GM23338 (cell line): ENCODE measurements at regions not wholly inside any gene's neighbourhood (a gene's known extent, or its start where the extent isn't known, plus 50 kb on each side); places are given as distances from the start of the nearest gene placed in this dataset.

Source experiments
- ATAC-seq: fragments of 200-7000 bp; cut with Tn5 transposase; 3 replicates; pipeline ENCODE4 v1.9.1; 2020
- DNase-seq: peaks from one replicate; pipeline ENCODE4 v3.0.0-alpha.2; 2015; ENCODE audit warnings: low spot score
- H2AFZ ChIP-seq: fragments of 200-600 bp; sonication (generic); 2 replicates; pipeline ENCODE4 v1.8.0; 2016; ENCODE audit warnings: antibody characterized with exemption, mild to moderate bottlenecking, moderate library complexity
- H3F3A ChIP-seq: fragments of 200-600 bp; sonication (generic); replicated peaks from 2 replicates; pipeline ENCODE4 v1.8.0; 2017; ENCODE audit warnings: antibody characterized with exemption, mixed run types, low read depth
- H3K27ac ChIP-seq: fragments of 200-600 bp; sonication (generic); 2 replicates; pipeline ENCODE4 v1.6.1; 2016; ENCODE audit warnings: low read depth
- H3K27me3 ChIP-seq: fragments of 200-600 bp; sonication (generic); 2 replicates; pipeline ENCODE4 v1.8.0; 2016; ENCODE audit warnings: mild to moderate bottlenecking, mixed run types, moderate library complexity; ENCODE audit not compliant: insufficient read depth
- H3K36me3 ChIP-seq: fragments of 200-600 bp; sonication (generic); 2 replicates; pipeline ENCODE4 v1.8.0; 2016; ENCODE audit warnings: mild to moderate bottlenecking; ENCODE audit not compliant: insufficient read depth
- H3K4me1 ChIP-seq: fragments of 200-600 bp; sonication (generic); 2 replicates; pipeline ENCODE4 v1.8.0; 2016; ENCODE audit warnings: mild to moderate bottlenecking, moderate library complexity; ENCODE audit not compliant: insufficient read depth
- H3K4me2 ChIP-seq: fragments of 200-600 bp; sonication (generic); 2 replicates; pipeline ENCODE4 v1.7.1; 2017; ENCODE audit warnings: mixed run types
- H3K4me3 ChIP-seq: fragments of 200-600 bp; sonication (generic); 2 replicates; pipeline ENCODE4 v1.6.1; 2016; ENCODE audit warnings: mixed run types
- H3K79me2 ChIP-seq: fragments of 200-600 bp; sonication (generic); replicated peaks from 2 replicates; pipeline ENCODE4 v1.8.0; 2017; ENCODE audit warnings: mild to moderate bottlenecking; ENCODE audit not compliant: insufficient read depth
- H3K9me2 ChIP-seq: fragments of 200-600 bp; sonication (generic); 2 replicates; pipeline ENCODE4 v1.8.0; 2017; ENCODE audit not compliant: insufficient read depth
- H4K20me1 ChIP-seq: fragments of 200-600 bp; sonication (generic); replicated peaks from 2 replicates; pipeline ENCODE4 v1.8.0; 2017; ENCODE audit warnings: mild to moderate bottlenecking; ENCODE audit not compliant: insufficient read depth
- H3K27ac Mint-ChIP-seq: 2 replicates; pipeline ENCODE4 v1.8.0; 2020; ENCODE audit warnings: inconsistent platforms, mild to moderate bottlenecking, moderate library complexity, mixed read lengths
- H3K27me3 Mint-ChIP-seq: 3 replicates; pipeline ENCODE4 v1.8.0; 2022; ENCODE audit warnings: low read depth, mild to moderate bottlenecking, moderate library complexity, mixed read lengths, inconsistent platforms; ENCODE audit not compliant: insufficient read depth, poor library complexity
- H3K36me3 Mint-ChIP-seq: 3 replicates; pipeline ENCODE4 v1.8.0; 2021; ENCODE audit warnings: low read depth, mild to moderate bottlenecking, inconsistent platforms, moderate library complexity, mixed read lengths
- H3K4me1 Mint-ChIP-seq: 3 replicates; pipeline ENCODE4 v1.8.0; 2020; ENCODE audit warnings: mild to moderate bottlenecking, inconsistent platforms, mixed read lengths
- H3K4me3 Mint-ChIP-seq: 3 replicates; pipeline ENCODE4 v1.8.0; 2021; ENCODE audit warnings: moderate library complexity, mild to moderate bottlenecking, inconsistent platforms, mixed read lengths
- H3K9me3 Mint-ChIP-seq: 3 replicates; pipeline ENCODE4 v1.8.0; 2020; ENCODE audit warnings: moderate library complexity, mild to moderate bottlenecking, inconsistent platforms, mixed read lengths
- EZH2 ChIP-seq: fragments of 200-600 bp; sonication (generic); IDR thresholded peaks from one replicate; pipeline ENCODE4 v1.8.0; 2017; ENCODE audit warnings: antibody characterized with exemption, mild to moderate bottlenecking, low read depth; ENCODE audit not compliant: unreplicated experiment
- EZH2phosphoT487 ChIP-seq: fragments of 200-600 bp; sonication (generic); IDR thresholded peaks from one replicate; pipeline ENCODE4 v1.8.1; 2018; ENCODE audit warnings: antibody characterized with exemption; ENCODE audit not compliant: unreplicated experiment
- NANOG ChIP-seq: IDR thresholded peaks from 2 replicates; pipeline ENCODE4 v1.6.1; 2016; ENCODE audit warnings: antibody characterized with exemption, borderline replicate concordance
- POLR2AphosphoS5 ChIP-seq: IDR thresholded peaks from 2 replicates; pipeline ENCODE4 v1.6.1; 2016; ENCODE audit warnings: antibody characterized with exemption, low read depth
- STAT1 ChIP-seq: IDR thresholded peaks from one replicate; pipeline ENCODE4 v1.6.1; 2016; ENCODE audit warnings: antibody characterized with exemption; ENCODE audit not compliant: unreplicated experiment
- ZNF331 ChIP-seq: fragments of 250-450 bp; sonication (Bioruptor Pico); IDR thresholded peaks from 2 replicates; pipeline ENCODE4 v1.5.0; 2020; ENCODE audit warnings: low read depth, mild to moderate bottlenecking, moderate library complexity
- TF ChIP-seq, protein P1 (sequence below): fragments of 250-450 bp; sonication (Bioruptor Pico); IDR thresholded peaks from 2 replicates; pipeline ENCODE4 v1.5.0; 2020; ENCODE audit warnings: mild to moderate bottlenecking, moderate library complexity
- TF ChIP-seq, protein P2 (sequence below), 2 experiments: fragments of 200-600 bp in 1 of 2; sonication (generic) in 1 of 2; conservative IDR thresholded peaks; 2 replicates each; pipeline versions ENCODE4 v1.5.1 to v1.6.1; 2016 to 2017; ENCODE audit warnings: antibody characterized with exemption in 2 of 2, low read depth in 2 of 2, mild to moderate bottlenecking in 2 of 2, moderate library complexity in 1 of 2

DNA sequence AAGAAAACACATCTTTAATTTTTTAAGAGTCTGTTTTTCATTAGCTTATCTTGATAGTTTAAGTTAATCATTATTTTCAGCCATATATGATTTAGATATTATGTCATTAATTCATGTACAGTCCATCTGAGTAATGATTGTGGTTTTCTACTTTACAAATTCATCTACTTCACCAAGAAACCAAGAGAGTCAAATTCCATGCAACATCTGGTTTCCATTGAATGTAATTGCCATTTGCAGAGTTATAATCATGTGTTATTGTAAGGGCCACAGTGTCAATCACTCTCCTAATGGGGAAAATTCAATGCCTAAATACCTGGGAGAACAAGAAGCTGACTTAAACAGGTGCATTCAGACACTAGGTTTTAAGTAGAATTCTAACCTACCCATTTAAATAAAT lies 217.2 kb upstream of the OSR1 start (continued):
- TF ChIP-seq, protein P1, sequence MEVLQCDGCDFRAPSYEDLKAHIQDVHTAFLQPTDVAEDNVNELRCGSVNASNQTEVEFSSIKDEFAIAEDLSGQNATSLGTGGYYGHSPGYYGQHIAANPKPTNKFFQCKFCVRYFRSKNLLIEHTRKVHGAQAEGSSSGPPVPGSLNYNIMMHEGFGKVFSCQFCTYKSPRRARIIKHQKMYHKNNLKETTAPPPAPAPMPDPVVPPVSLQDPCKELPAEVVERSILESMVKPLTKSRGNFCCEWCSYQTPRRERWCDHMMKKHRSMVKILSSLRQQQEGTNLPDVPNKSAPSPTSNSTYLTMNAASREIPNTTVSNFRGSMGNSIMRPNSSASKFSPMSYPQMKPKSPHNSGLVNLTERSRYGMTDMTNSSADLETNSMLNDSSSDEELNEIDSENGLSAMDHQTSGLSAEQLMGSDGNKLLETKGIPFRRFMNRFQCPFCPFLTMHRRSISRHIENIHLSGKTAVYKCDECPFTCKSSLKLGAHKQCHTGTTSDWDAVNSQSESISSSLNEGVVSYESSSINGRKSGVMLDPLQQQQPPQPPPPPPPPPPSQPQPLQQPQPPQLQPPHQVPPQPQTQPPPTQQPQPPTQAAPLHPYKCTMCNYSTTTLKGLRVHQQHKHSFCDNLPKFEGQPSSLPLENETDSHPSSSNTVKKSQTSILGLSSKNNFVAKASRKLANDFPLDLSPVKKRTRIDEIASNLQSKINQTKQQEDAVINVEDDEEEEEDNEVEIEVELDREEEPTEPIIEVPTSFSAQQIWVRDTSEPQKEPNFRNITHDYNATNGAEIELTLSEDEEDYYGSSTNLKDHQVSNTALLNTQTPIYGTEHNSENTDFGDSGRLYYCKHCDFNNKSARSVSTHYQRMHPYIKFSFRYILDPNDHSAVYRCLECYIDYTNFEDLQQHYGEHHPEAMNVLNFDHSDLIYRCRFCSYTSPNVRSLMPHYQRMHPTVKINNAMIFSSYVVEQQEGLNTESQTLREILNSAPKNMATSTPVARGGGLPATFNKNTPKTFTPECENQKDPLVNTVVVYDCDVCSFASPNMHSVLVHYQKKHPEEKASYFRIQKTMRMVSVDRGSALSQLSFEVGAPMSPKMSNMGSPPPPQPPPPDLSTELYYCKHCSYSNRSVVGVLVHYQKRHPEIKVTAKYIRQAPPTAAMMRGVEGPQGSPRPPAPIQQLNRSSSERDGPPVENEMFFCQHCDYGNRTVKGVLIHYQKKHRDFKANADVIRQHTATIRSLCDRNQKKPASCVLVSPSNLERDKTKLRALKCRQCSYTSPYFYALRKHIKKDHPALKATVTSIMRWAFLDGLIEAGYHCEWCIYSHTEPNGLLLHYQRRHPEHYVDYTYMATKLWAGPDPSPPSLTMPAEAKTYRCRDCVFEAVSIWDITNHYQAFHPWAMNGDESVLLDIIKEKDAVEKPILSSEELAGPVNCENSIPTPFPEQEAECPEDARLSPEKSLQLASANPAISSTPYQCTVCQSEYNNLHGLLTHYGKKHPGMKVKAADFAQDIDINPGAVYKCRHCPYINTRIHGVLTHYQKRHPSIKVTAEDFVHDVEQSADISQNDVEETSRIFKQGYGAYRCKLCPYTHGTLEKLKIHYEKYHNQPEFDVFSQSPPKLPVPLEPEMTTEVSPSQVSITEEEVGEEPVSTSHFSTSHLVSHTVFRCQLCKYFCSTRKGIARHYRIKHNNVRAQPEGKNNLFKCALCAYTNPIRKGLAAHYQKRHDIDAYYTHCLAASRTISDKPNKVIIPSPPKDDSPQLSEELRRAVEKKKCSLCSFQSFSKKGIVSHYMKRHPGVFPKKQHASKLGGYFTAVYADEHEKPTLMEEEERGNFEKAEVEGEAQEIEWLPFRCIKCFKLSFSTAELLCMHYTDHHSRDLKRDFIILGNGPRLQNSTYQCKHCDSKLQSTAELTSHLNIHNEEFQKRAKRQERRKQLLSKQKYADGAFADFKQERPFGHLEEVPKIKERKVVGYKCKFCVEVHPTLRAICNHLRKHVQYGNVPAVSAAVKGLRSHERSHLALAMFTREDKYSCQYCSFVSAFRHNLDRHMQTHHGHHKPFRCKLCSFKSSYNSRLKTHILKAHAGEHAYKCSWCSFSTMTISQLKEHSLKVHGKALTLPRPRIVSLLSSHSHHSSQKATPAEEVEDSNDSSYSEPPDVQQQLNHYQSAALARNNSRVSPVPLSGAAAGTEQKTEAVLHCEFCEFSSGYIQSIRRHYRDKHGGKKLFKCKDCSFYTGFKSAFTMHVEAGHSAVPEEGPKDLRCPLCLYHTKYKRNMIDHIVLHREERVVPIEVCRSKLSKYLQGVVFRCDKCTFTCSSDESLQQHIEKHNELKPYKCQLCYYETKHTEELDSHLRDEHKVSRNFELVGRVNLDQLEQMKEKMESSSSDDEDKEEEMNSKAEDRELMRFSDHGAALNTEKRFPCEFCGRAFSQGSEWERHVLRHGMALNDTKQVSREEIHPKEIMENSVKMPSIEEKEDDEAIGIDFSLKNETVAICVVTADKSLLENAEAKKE (CRISPR knock-in tag), result no peak
- no peak for TF ChIP-seq EZH2phosphoT487
- TF ChIP-seq ZNF331, result no peak
- no peak for TF ChIP-seq EZH2

DNA sequence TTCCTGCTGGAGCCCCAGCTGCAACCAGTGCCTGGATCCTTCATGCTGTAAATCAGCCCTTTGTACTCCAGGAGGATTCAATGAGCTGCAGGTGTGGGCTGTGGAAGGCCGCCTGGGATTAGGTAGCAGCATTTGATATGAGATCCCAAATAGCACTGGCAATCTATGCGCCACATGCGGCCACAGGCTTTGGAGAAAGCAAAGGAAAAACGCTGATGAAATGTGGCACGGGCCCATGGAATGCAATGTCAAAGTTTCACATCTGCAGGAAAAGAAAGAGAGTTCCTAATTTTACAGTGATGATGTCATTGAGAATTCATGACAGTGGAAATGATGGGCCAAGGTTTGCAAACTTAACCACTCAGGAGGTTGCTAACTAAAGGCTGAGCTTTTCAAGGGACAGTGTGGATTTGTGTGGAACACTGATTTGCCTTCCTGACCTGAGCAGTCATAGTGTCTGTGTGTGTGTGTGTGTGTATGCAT lies 216.4 kb upstream of the OSR1 start:
- H3K36me3 Mint-ChIP-seq, result no peaks in the 10 kb centered on the region
- ATAC-seq (peak; percentile 64; the same call in 2 of the 3 replicates), DNase-seq (peak; percentile 18)
- no peak overlapping the region for H3K27ac Mint-ChIP-seq
- Histone ChIP-seq H2AFZ (peak overlapping the region; percentile 65; the same call in 1 of the 2 replicates), H3K79me2 (no peaks in the 10 kb centered on the region), H3K4me1 (0 out of 2 replicates have a peak, but pooled peaks cover 4% of the 10 kb centered on the region), H3K4me2 (no peak overlapping the region), H3K27ac (no peak overlapping the region), H3F3A (no peaks in the 10 kb centered on the region), H3K9me2 (no peaks in the 10 kb centered on the region), H3K4me3 (no peak overlapping the region), H3K36me3 (no peaks in the 10 kb centered on the region), H3K27me3 (no peaks in the 10 kb centered on the region), H4K20me1 (no peaks in the 10 kb centered on the region)
- no peak overlapping the region for H3K4me3 Mint-ChIP-seq
- H3K4me1 Mint-ChIP-seq, result peaks cover 13% of the 10 kb centered on the region; the same call in 2 of the 3 replicates
- H3K9me3 Mint-ChIP-seq, result no peaks in the 10 kb centered on the region
- peaks cover 2% of the 10 kb centered on the region for H3K27me3 Mint-ChIP-seq
- no peak for TF ChIP-seq POLR2AphosphoS5
- TF ChIP-seq, protein P2, sequence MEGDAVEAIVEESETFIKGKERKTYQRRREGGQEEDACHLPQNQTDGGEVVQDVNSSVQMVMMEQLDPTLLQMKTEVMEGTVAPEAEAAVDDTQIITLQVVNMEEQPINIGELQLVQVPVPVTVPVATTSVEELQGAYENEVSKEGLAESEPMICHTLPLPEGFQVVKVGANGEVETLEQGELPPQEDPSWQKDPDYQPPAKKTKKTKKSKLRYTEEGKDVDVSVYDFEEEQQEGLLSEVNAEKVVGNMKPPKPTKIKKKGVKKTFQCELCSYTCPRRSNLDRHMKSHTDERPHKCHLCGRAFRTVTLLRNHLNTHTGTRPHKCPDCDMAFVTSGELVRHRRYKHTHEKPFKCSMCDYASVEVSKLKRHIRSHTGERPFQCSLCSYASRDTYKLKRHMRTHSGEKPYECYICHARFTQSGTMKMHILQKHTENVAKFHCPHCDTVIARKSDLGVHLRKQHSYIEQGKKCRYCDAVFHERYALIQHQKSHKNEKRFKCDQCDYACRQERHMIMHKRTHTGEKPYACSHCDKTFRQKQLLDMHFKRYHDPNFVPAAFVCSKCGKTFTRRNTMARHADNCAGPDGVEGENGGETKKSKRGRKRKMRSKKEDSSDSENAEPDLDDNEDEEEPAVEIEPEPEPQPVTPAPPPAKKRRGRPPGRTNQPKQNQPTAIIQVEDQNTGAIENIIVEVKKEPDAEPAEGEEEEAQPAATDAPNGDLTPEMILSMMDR (conservative IDR thresholded peaks at IDR 0.05; ENCODE audit: low read depth in 2 of 2), result no peak
- TF ChIP-seq, protein P1 (CRISPR knock-in tag), result no peak
- no peak for TF ChIP-seq STAT1
- no peak for TF ChIP-seq ZNF331
- no peak for TF ChIP-seq EZH2phosphoT487
- TF ChIP-seq NANOG, result no peak
